Right atrium auricular region (tissue), 2 donors: ENCODE measurements at regions not wholly inside any gene's neighbourhood (a gene's known extent, or its start where the extent isn't known, plus 50 kb on each side); places are given as distances from the start of the nearest gene placed in this dataset.

Experiments
- DNase-seq: peaks from one replicate; pipeline ENCODE4 v3.0.0-alpha.2; 2019; ENCODE audit warnings: low spot score
- H3K27ac ChIP-seq, 2 donors: fragments of 200-600 bp; sonication (generic); 1 replicate in 1 of 2; 2 replicates in 1 of 2; pipeline ENCODE4 v1.5.1; 2016 to 2019
- H3K27me3 ChIP-seq, 2 donors: fragments of 200-600 bp; sonication (generic); one replicate each; pipeline versions ENCODE4 v1.5.1 to v1.6.0; 2017 to 2019
- H3K36me3 ChIP-seq: fragments of 200-600 bp; sonication (generic); one replicate; pipeline ENCODE4 v1.5.1; 2016
- H3K4me1 ChIP-seq, 2 donors: fragments of 200-600 bp; sonication (generic); one replicate each; pipeline versions ENCODE4 v1.5.1 to v1.6.0; 2017 to 2019
- H3K4me3 ChIP-seq, 2 donors: fragments of 200-600 bp; sonication (generic); 1 replicate in 1 of 2; 2 replicates in 1 of 2; pipeline ENCODE4 v1.5.1; 2017 to 2019; ENCODE audit warnings: mild to moderate bottlenecking in 1 of 2, moderate library complexity in 1 of 2
- H3K9me3 ChIP-seq, 2 donors: fragments of 200-600 bp; sonication (generic); one replicate each; pipeline ENCODE4 v1.5.1; 2019
- TF ChIP-seq, protein P1 (sequence below), 2 donors: fragments of 200-600 bp; sonication (generic); IDR thresholded peaks; one replicate each; pipeline ENCODE4 v1.5.1; 2019; ENCODE audit warnings: antibody characterized with exemption in 2 of 2

DNA sequence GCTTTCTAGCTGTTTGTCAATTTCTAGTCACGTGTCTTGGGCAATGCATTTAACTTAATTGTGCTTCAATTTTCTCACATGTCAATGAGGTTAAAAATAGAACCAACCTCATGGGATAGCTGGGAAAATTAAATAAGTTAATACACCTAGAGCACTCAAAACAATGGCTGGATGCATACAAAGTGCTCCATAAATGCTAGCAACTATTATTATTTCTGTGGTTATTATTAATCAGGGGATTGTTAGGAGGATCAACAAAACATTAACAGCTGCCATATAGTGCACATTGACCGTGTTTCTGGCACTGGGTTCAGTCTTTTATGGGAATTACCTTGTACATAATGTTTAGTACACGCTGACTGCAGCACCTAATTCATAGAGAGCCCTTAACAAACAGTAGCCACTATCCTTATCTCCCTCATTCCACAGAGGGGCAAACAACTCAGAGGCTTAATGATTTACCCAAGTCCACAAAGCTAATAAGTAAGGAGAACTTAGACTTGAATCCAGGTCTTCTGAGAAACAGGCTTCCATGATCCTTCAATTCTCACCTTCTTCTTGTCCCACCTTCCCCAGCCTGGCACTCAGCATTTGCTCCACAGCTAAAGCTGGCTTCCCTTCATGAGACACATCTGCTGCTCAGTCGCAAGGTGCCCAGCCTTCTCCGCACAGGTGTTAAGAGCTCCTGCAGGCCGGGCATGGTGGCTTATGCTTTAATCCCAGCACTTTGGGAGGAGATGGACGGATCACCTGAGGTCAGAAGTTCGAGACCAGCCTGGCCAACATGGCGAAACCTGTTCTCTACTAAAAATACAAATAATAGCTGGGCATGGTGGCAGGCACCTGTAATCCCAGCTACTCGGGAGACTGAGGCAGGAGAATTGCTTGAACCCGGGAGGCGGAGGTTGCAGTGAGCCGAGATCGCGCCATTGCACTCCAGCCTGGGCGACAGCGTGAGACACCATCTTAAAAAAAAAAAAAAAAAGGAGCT, 137.4 kb upstream of the ABCA1 start:
- H3K4me1 ChIP-seq = peaks cover 0 to 27% of the 10 kb centered on the region in 2 donors
- TF ChIP-seq, protein P1, sequence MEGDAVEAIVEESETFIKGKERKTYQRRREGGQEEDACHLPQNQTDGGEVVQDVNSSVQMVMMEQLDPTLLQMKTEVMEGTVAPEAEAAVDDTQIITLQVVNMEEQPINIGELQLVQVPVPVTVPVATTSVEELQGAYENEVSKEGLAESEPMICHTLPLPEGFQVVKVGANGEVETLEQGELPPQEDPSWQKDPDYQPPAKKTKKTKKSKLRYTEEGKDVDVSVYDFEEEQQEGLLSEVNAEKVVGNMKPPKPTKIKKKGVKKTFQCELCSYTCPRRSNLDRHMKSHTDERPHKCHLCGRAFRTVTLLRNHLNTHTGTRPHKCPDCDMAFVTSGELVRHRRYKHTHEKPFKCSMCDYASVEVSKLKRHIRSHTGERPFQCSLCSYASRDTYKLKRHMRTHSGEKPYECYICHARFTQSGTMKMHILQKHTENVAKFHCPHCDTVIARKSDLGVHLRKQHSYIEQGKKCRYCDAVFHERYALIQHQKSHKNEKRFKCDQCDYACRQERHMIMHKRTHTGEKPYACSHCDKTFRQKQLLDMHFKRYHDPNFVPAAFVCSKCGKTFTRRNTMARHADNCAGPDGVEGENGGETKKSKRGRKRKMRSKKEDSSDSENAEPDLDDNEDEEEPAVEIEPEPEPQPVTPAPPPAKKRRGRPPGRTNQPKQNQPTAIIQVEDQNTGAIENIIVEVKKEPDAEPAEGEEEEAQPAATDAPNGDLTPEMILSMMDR (IDR thresholded peaks at IDR 0.05) = no peak
- no peaks in the 10 kb centered on the region for H3K27me3 ChIP-seq
- no peak for DNase-seq
- H3K9me3 ChIP-seq = peaks cover 0 to 5% of the 10 kb centered on the region in 2 donors
- no peak overlapping the region for H3K4me3 ChIP-seq
- no peaks in the 10 kb centered on the region for H3K36me3 ChIP-seq
- peak overlapping the region; percentile 74 to 88 for H3K27ac ChIP-seq

DNA sequence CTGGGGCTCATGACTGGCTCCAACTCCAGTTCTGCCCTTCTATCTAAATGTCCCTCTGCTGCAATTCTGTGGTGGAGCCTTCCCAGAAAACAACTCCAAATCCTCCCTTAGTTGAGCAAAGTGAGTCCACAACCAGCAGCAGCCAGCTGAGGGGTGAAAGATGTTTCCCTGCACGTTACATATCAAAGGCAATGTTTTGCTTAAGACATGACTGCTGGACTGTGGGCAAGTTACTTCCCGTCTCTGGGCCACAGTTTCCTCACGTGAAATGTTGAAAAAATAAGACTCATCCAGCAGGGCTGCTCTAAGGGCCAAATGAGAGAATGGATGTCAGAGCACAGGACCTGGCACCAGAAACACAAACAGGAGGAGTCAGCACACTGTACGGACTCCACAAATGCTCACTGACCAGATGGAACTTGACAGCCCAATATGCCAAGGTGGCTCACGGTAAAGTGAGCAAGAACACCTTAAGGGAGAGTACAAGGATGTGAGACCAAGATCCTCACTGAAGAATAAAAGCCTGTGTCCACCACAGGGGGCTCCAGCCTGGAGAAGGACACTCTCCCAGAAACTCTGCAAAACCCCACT, 138.4 kb upstream of the ABCA1 start:
- H3K4me1 ChIP-seq = peaks cover 0 to 27% of the 10 kb centered on the region in 2 donors
- H3K9me3 ChIP-seq = peaks cover 0 to 5% of the 10 kb centered on the region in 2 donors
- no peak overlapping the region for H3K4me3 ChIP-seq
- H3K36me3 ChIP-seq = no peaks in the 10 kb centered on the region
- no peaks in the 10 kb centered on the region for H3K27me3 ChIP-seq
- H3K27ac ChIP-seq = no peak overlapping the region
- DNase-seq = peak; percentile 67
- TF ChIP-seq, protein P1 (IDR thresholded peaks at IDR 0.05) = no peak

DNA sequence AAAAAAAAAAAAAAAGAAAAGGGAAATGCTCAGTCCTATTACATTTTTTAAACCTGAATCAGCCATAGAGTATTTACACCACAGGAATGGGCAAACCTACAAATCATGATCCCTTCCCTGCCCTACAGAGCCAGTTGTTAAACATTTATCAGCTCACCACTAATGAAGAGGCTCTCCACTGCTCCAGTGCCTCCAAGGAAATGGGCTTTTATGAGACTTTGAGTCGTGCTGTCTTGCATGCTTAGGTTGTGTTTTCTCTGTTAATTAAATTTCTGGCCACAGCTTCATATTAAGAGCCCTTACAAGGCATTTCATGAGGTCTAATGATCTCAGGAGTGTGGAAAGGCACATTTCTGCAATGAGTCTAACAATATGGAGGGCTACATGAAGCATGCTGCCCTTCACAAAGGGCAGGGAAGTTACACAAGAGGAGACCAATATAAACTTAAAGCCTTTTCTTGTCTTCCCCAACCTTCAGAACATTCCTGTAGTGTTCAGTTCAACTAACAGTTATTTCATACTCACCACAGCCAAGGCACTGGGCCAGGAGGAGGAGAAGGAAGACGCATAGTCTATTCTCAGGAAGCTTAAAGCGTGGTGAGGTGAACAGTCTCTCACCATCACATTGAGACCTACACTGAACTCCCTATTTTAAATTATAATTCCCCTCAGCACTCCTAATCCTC, 140.1 kb upstream of the ABCA1 start:
- DNase-seq = no peak
- H3K4me1 ChIP-seq = peaks cover 0 to 27% of the 10 kb centered on the region in 2 donors
- H3K36me3 ChIP-seq = no peaks in the 10 kb centered on the region
- no peak overlapping the region for H3K4me3 ChIP-seq
- H3K27ac ChIP-seq = no peak overlapping the region
- TF ChIP-seq, protein P1 (IDR thresholded peaks at IDR 0.05) = no peak
- H3K9me3 ChIP-seq = peaks cover 0 to 5% of the 10 kb centered on the region in 2 donors
- no peaks in the 10 kb centered on the region for H3K27me3 ChIP-seq

DNA sequence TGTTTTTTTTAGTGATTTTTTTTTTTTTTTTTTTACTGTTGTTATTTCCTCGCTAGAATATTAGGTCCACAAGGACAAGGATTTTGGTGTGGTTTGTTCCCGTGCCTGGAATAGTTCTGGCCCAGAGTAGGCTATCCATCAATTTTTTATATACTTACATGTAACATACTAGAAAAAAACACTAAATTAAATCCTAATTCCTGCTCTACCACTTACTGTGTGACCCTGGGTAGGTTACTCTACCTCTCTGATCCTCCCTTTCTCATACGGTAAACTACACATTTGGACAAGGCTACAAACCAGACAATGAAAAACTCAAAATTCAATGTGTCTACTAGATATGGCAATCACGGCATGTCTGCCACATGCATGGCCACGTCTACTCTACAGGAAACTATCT, 141.3 kb upstream of the ABCA1 start:
- TF ChIP-seq, protein P1 (IDR thresholded peaks at IDR 0.05) = no peak
- no peak overlapping the region for H3K4me3 ChIP-seq
- H3K9me3 ChIP-seq = peaks cover 0 to 5% of the 10 kb centered on the region in 2 donors
- H3K4me1 ChIP-seq = peaks cover 0 to 20% of the 10 kb centered on the region in 2 donors
- no peaks in the 10 kb centered on the region for H3K27me3 ChIP-seq
- no peaks in the 10 kb centered on the region for H3K36me3 ChIP-seq
- DNase-seq = no peak
- no peak overlapping the region for H3K27ac ChIP-seq

DNA sequence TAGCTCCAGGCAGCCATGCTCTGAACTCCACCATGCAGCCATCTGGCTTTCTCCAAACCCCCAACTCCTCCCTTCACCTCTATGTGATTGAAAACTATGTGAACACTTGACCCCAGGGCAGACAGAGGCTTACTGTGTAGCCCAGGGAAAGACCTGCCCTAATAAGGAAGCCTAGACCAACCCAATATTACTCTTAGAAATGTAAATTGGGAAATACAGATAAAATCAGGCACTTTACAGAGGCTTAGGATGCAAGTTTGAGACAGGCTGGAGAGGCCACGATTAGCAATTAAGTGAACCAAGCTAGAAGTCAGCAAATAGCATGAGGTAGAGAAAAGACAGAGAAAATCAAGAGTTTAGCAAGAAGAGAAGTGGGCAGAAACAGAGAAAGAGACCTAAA, 141.7 kb upstream of the ABCA1 start:
- H3K9me3 ChIP-seq = peaks cover 0 to 5% of the 10 kb centered on the region in 2 donors
- TF ChIP-seq, protein P1 (IDR thresholded peaks at IDR 0.05) = no peak
- H3K36me3 ChIP-seq = no peaks in the 10 kb centered on the region
- peaks cover 0 to 16% of the 10 kb centered on the region in 2 donors for H3K4me1 ChIP-seq
- DNase-seq = no peak
- H3K4me3 ChIP-seq = no peak overlapping the region
- no peak overlapping the region for H3K27ac ChIP-seq
- no peaks in the 10 kb centered on the region for H3K27me3 ChIP-seq
